Memory B cell (primary cell): ENCODE measurements at regions not wholly inside any gene's neighbourhood (a gene's known extent, or its start where the extent isn't known, plus 50 kb on each side); places are given as distances from the start of the nearest gene placed in this dataset.

Experiments used
- ATAC-seq: fragments of 150-1000 bp; cut with Tn5 transposase; 2 replicates; pipeline ENCODE4 v1.10.0; 2021; ENCODE audit warnings: low read depth, mild to moderate bottlenecking, moderate library complexity
- DNase-seq, 2 donors: peaks; one replicate each; pipeline ENCODE4 v3.0.0; 2022; ENCODE audit warnings: low spot score in 2 of 2
- H3K27ac Mint-ChIP-seq: one replicate; pipeline ENCODE4 v1.8.0; 2022; ENCODE audit warnings: mild to moderate bottlenecking, moderate library complexity, mixed read lengths
- H3K27me3 Mint-ChIP-seq: one replicate; pipeline ENCODE4 v1.8.0; 2022; ENCODE audit warnings: mixed read lengths
- H3K36me3 Mint-ChIP-seq: one replicate; pipeline ENCODE4 v1.8.0; 2022; ENCODE audit warnings: mild to moderate bottlenecking, mixed read lengths
- H3K4me1 Mint-ChIP-seq: one replicate; pipeline ENCODE4 v1.8.0; 2022; ENCODE audit warnings: mixed read lengths
- H3K4me3 Mint-ChIP-seq: one replicate; pipeline ENCODE4 v1.8.0; 2022; ENCODE audit warnings: mild to moderate bottlenecking, moderate library complexity, mixed read lengths
- H3K9me3 Mint-ChIP-seq: one replicate; pipeline ENCODE4 v1.8.0; 2022; ENCODE audit warnings: mixed read lengths

DNA sequence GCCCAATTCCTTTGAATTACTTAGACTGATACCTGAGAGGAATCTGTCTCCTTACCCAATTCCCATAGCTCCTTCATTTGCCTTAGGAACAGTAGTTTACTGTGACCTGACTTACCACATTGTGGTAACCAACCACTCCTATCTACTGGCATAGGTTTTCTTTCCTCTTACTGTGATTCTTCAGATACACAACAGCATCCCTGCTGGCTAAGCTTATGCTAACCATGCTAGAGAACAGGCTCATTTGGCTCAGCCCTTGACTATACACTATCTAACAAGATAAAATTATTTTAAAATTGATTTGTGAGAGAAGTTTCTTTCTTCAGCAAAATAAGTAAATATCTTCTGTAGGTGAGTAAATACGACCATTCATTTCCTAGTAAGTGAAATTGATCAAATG lies 320.4 kb upstream of the DDHD1 start:
- H3K4me1 Mint-ChIP-seq, result no peaks in the 10 kb centered on the region
- no peak overlapping the region for H3K27ac Mint-ChIP-seq
- H3K4me3 Mint-ChIP-seq, result no peak overlapping the region
- H3K27me3 Mint-ChIP-seq, result no peaks in the 10 kb centered on the region
- no peak for ATAC-seq
- H3K36me3 Mint-ChIP-seq, result peaks cover 3% of the 10 kb centered on the region
- no peak for DNase-seq
- H3K9me3 Mint-ChIP-seq, result no peaks in the 10 kb centered on the region

DNA sequence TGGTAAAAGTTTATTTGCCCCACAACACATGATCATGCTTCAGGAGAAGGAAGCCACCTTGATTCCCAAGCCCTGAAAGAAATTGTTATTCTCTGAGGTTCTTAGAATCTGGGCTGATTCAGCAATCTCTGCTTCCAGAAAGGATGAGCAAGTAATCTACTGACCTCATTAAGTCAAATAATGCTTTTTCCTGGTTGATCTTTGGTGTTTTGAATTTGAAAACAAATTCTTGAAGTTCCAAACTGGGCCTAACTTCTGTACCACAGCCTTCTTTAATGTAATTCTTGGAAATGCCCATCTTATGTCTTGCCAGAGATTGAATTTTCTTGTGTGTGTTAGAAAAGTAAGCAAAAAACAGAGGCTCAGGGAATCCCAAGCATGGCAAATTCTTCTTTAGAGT lies 319.2 kb upstream of the DDHD1 start:
- DNase-seq (no peak), ATAC-seq (no peak)

DNA sequence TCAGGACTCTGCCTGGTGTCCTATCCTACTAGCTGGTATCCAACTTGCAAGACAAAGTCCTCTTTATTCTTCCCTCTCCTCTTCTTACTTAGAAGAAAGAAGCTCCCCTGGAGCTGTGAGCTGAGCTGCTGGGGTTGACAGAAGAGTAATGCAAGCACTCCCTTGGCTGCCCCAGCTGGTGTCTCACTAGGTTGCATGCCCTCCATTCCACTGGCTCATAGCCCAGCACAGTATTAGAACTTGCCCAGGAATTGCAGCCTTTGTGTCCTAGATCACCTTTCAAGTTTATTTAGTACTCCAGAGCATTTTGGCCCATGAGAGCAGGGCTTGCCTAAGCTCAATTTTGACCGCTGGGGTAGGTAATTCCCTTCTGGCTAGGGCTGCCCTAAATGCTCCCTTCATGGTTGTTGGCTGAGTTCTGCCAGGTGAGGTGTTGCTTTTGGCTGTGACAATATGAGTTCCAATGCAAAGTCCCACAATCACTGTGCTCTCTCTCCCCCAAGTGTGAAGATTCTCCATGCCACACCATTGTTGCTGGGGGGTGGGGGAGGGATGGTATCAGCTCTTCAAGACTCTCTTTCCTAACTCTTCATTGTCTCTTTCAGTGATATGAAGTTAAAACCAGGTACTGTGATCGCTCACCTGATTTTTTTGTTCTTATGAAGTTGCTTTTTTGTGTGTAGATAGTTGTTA lies 317.4 kb upstream of the DDHD1 start:
- Mint-ChIP-seq H3K27me3 (no peaks in the 10 kb centered on the region), H3K9me3 (no peaks in the 10 kb centered on the region), H3K4me1 (no peaks in the 10 kb centered on the region), H3K27ac (no peak overlapping the region), H3K4me3 (no peak overlapping the region), H3K36me3 (no peaks in the 10 kb centered on the region)
- ATAC-seq (no peak), DNase-seq (no peak)

More for the DNA sequence above, 319.2 kb upstream of the DDHD1 start:
- Mint-ChIP-seq H3K27me3 (no peaks in the 10 kb centered on the region), H3K27ac (no peak overlapping the region), H3K36me3 (no peaks in the 10 kb centered on the region), H3K4me1 (no peaks in the 10 kb centered on the region), H3K9me3 (no peaks in the 10 kb centered on the region), H3K4me3 (no peak overlapping the region)

DNA sequence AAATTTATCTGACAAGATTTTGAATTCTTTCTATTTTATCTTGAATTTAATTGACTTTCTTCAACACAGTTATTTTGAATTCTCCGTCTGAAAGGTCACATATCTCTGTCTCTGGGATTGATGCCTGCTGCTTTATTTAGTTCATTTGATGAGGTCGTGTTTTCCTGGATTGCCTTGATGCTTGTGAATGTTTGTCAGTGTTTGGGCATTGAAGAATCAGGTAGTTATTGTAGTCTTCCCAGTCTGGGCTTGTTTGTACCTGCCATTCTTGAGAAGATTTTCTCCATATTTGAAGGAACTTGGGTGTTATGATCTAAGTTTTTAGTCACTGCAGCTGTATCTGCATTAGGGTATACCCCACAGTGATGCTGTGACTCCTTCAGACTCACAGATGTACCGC lies 315.8 kb upstream of the DDHD1 start:
- Mint-ChIP-seq H3K9me3 (peaks cover 1% of the 10 kb centered on the region), H3K4me3 (no peak overlapping the region), H3K36me3 (no peaks in the 10 kb centered on the region), H3K4me1 (no peaks in the 10 kb centered on the region), H3K27ac (no peak overlapping the region), H3K27me3 (peaks cover 1% of the 10 kb centered on the region)
- DNase-seq (no peak), ATAC-seq (no peak)

- DNase-seq (no peak), ATAC-seq (no peak)
- H3K9me3 Mint-ChIP-seq, result peaks cover 1% of the 10 kb centered on the region
Measured at GRCh38 chr14:53464376-53464775, 311.3 kb upstream of the DDHD1 start.

GRCh38 chr14:53462931-53463778 lies 310.0 kb upstream of the DDHD1 start:
- Mint-ChIP-seq H3K36me3 (no peaks in the 10 kb centered on the region), H3K9me3 (peaks cover 1% of the 10 kb centered on the region), H3K4me1 (peaks cover 5% of the 10 kb centered on the region), H3K27me3 (peaks cover 11% of the 10 kb centered on the region), H3K4me3 (no peak overlapping the region), H3K27ac (no peak overlapping the region)
- DNase-seq (no peak), ATAC-seq (no peak)

More at GRCh38 chr14:53464376-53464775, 311.3 kb upstream of the DDHD1 start:
- Mint-ChIP-seq H3K4me1 (peaks cover 5% of the 10 kb centered on the region), H3K27me3 (peaks cover 7% of the 10 kb centered on the region), H3K27ac (no peak overlapping the region), H3K36me3 (no peaks in the 10 kb centered on the region), H3K4me3 (no peak overlapping the region)

GRCh38 chr14:53461858-53462257 lies 308.7 kb upstream of the DDHD1 start:
- no peaks in the 10 kb centered on the region for H3K36me3 Mint-ChIP-seq
- peaks cover 1% of the 10 kb centered on the region for H3K9me3 Mint-ChIP-seq
- no peak overlapping the region for H3K27ac Mint-ChIP-seq
- H3K4me1 Mint-ChIP-seq, result peaks cover 5% of the 10 kb centered on the region
- peaks cover 11% of the 10 kb centered on the region for H3K27me3 Mint-ChIP-seq
- ATAC-seq (no peak), DNase-seq (no peak)
- H3K4me3 Mint-ChIP-seq, result no peak overlapping the region

- H3K4me1 Mint-ChIP-seq, result peaks cover 5% of the 10 kb centered on the region
- peaks cover 1% of the 10 kb centered on the region for H3K9me3 Mint-ChIP-seq
- peaks cover 11% of the 10 kb centered on the region for H3K27me3 Mint-ChIP-seq
- H3K36me3 Mint-ChIP-seq, result no peaks in the 10 kb centered on the region
- no peak for DNase-seq
- ATAC-seq, result no peak
- no peak overlapping the region for H3K4me3 Mint-ChIP-seq
- H3K27ac Mint-ChIP-seq, result no peak overlapping the region
Measured at GRCh38 chr14:53460544-53460943, 307.4 kb upstream of the DDHD1 start.

DNA sequence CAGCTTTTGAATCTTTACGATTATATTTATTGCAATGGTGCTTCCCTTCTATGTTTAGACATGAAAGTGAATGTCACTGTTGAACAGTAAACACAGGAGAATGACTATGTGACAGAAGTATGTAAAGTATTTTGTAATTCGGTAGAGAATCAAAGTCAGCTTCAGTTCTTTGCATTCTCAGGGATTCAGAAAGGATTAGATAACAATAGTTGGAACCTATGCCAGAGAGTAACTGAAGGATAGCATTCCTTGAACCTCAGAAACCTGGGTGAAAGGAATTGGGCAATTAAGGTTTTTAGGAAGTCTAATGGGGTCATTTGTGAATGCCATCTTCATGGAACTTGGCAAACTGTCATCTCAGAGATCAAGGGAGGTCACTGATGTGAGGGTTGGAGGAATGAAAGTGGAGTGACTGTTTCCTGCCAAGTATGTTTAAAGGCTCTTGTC lies 305.3 kb upstream of the DDHD1 start:
- Mint-ChIP-seq H3K27me3 (peaks cover 10% of the 10 kb centered on the region), H3K4me3 (no peak overlapping the region), H3K36me3 (no peaks in the 10 kb centered on the region), H3K9me3 (no peaks in the 10 kb centered on the region), H3K4me1 (peaks cover 5% of the 10 kb centered on the region), H3K27ac (no peak overlapping the region)
- ATAC-seq, result no peak
- DNase-seq, result no peak

DNA sequence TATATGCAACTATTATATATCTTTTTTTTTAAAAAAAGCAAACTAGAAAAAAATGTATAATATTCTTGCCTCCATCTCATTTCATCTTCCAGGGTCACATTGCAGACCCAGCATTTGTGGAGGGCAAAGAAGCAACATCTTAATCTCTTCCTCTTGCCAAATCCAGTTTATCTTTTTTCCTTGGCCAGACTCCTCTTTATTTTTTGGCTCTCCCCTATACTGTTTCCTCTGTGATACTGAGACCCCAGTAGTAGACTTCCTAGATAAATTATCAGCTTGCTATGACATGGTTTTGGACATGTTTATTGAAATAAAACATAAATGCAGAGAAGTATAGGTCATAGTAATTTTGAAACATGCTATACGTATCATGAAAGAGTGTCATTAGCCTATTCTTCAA lies 303.8 kb upstream of the DDHD1 start:
- H3K4me1 Mint-ChIP-seq, result peaks cover 5% of the 10 kb centered on the region
- peaks cover 13% of the 10 kb centered on the region for H3K27me3 Mint-ChIP-seq

GRCh38 chr14:53452005-53452673 lies 299.0 kb upstream of the DDHD1 start:
- H3K9me3 Mint-ChIP-seq, result no peaks in the 10 kb centered on the region
- no peaks in the 10 kb centered on the region for H3K4me1 Mint-ChIP-seq
- H3K27me3 Mint-ChIP-seq, result peaks cover 10% of the 10 kb centered on the region
- no peak for DNase-seq
- ATAC-seq, result no peak
- no peak overlapping the region for H3K27ac Mint-ChIP-seq
- H3K36me3 Mint-ChIP-seq, result no peaks in the 10 kb centered on the region
- H3K4me3 Mint-ChIP-seq, result no peak overlapping the region

More for the DNA sequence above, 303.8 kb upstream of the DDHD1 start:
- H3K27ac Mint-ChIP-seq, result no peak overlapping the region
- ATAC-seq, result no peak
- DNase-seq, result no peak
- no peak overlapping the region for H3K4me3 Mint-ChIP-seq
- no peaks in the 10 kb centered on the region for H3K9me3 Mint-ChIP-seq
- H3K36me3 Mint-ChIP-seq, result no peaks in the 10 kb centered on the region

DNA sequence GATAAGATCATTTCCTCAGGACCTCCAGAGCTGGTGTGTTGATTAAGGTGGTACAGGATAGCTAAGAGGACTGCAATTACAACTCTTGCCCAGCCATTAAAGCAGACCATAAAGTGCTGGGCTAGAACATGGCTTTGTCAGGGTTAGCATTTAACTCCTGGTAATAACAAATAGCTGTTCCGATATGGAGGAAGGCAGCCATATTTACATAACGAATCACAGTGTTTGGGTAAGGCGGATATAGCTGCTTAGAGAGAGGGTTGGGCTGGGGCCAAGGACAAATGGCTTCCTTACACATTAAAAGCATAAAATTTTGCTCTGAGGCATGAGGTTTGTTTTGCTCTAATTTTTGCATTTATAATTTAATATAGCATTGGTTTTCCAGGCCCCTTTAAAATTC lies 297.7 kb upstream of the DDHD1 start:
- DNase-seq (no peak), ATAC-seq (no peak)
- no peaks in the 10 kb centered on the region for H3K9me3 Mint-ChIP-seq
- H3K36me3 Mint-ChIP-seq, result no peaks in the 10 kb centered on the region
- H3K27ac Mint-ChIP-seq, result no peak overlapping the region
- H3K4me1 Mint-ChIP-seq, result no peaks in the 10 kb centered on the region
- peaks cover 10% of the 10 kb centered on the region for H3K27me3 Mint-ChIP-seq
- H3K4me3 Mint-ChIP-seq, result no peak overlapping the region

GRCh38 chr14:53448682-53449081 lies 295.6 kb upstream of the DDHD1 start:
- Mint-ChIP-seq H3K9me3 (no peaks in the 10 kb centered on the region), H3K27ac (no peak overlapping the region), H3K4me1 (no peaks in the 10 kb centered on the region), H3K36me3 (no peaks in the 10 kb centered on the region), H3K4me3 (no peak overlapping the region), H3K27me3 (peaks cover 10% of the 10 kb centered on the region)
- DNase-seq (no peak), ATAC-seq (no peak)

- H3K27me3 Mint-ChIP-seq, result peaks cover 7% of the 10 kb centered on the region
- H3K36me3 Mint-ChIP-seq, result no peaks in the 10 kb centered on the region
- H3K27ac Mint-ChIP-seq, result no peak overlapping the region
- no peaks in the 10 kb centered on the region for H3K9me3 Mint-ChIP-seq
- no peak for DNase-seq
- ATAC-seq, result no peak
- H3K4me1 Mint-ChIP-seq, result no peaks in the 10 kb centered on the region
- H3K4me3 Mint-ChIP-seq, result no peak overlapping the region
Measured at GRCh38 chr14:53444677-53445312, 291.7 kb upstream of the DDHD1 start.
